K562 (cell line): ENCODE measurements at regions not wholly inside any gene's neighbourhood (a gene's known extent, or its start where the extent isn't known, plus 50 kb on each side); places are given as distances from the start of the nearest gene placed in this dataset.

Experiments used
- ADNP ChIP-seq: fragments of 200-800 bp; sonication (Bioruptor generic); IDR thresholded peaks from 2 replicates; pipeline ENCODE4 v1.6.1; 2016; ENCODE audit warnings: missing genetic modification characterization, missing compliant biosample characterization
- HDGF ChIP-seq: fragments of 450-650 bp; IDR thresholded peaks from 2 replicates; pipeline ENCODE4 v1.6.1; 2016
- MGA ChIP-seq: fragments of 450-650 bp; IDR thresholded peaks from 2 replicates; pipeline ENCODE4 v1.6.1; 2016; ENCODE audit warnings: mild to moderate bottlenecking, moderate library complexity
- SFPQ ChIP-seq: fragments of 200-400 bp; formaldehyde crosslinking; IDR thresholded peaks from 2 replicates; pipeline ENCODE4 v1.6.1; 2017; ENCODE audit warnings: mild to moderate bottlenecking, low read depth, low read length, moderate library complexity
- SMARCB1 ChIP-seq: IDR thresholded peaks from 2 replicates; pipeline ENCODE4 v1.6.1; 2011; ENCODE audit warnings: improper control_type of control experiment, low read depth; ENCODE audit not compliant: insufficient read length
- ZBTB9 ChIP-seq: fragments of 450-650 bp; formaldehyde crosslinking; IDR thresholded peaks from 2 replicates; pipeline ENCODE4 v1.4.0; 2020; ENCODE audit warnings: mild to moderate bottlenecking, moderate library complexity

GRCh38 chr11:25755918-25756584 lies 575.9 kb upstream of the ANO3 start (continued):
- TF ChIP-seq MGA (no peak), HDGF (no peak), SFPQ (no peak), SMARCB1 (no peak), ADNP (tag) (no peak), ZBTB9 (CRISPR knock-in tag) (no peak)
- TF ChIP-seq, all 486 proteins: peak for 0
